Loucy (cell line): ENCODE measurements at regions not wholly inside any gene's neighbourhood (a gene's known extent, or its start where the extent isn't known, plus 50 kb on each side); places are given as distances from the start of the nearest gene placed in this dataset.
"Not testable (repeated sequence)": the region's sequence is repeated elsewhere in the genome, so short reads cannot be mapped to it uniquely, and the experiment has no call there.

Experiments
- H2AFZ ChIP-seq: fragments of 200-600 bp; sonication (generic); 2 replicates; pipeline ENCODE4 v1.6.0; 2016; ENCODE audit warnings: antibody characterized with exemption, mild to moderate bottlenecking, low read length, moderate library complexity
- H3F3A ChIP-seq: fragments of 200-600 bp; 2 replicates; pipeline ENCODE4 v1.6.0; 2016; ENCODE audit warnings: antibody characterized with exemption, low read depth, mild to moderate bottlenecking
- H3K27me3 ChIP-seq: fragments of 200-600 bp; sonication (generic); 2 replicates; pipeline ENCODE4 v1.6.1; 2014; ENCODE audit warnings: low read length, mild to moderate bottlenecking; ENCODE audit not compliant: insufficient read depth, poor library complexity, severe bottlenecking
- H3K36me3 ChIP-seq: fragments of 200-600 bp; sonication (generic); 2 replicates; pipeline ENCODE4 v1.6.1; 2016; ENCODE audit warnings: low read length; ENCODE audit not compliant: insufficient read depth
- H3K4me1 ChIP-seq: fragments of 200-600 bp; sonication (generic); 2 replicates; pipeline ENCODE4 v1.5.1; 2014; ENCODE audit warnings: low read length, mild to moderate bottlenecking; ENCODE audit not compliant: insufficient read depth, poor library complexity, severe bottlenecking
- H3K4me2 ChIP-seq: fragments of 200-600 bp; sonication (generic); 2 replicates; pipeline ENCODE4 v1.6.0; 2014; ENCODE audit warnings: antibody characterized with exemption, low read length, low read depth, mild to moderate bottlenecking; ENCODE audit not compliant: poor library complexity, severe bottlenecking
- H3K4me3 ChIP-seq: fragments of 200-600 bp; sonication (generic); 2 replicates; pipeline ENCODE4 v1.5.1; 2014; ENCODE audit warnings: low read length, mild to moderate bottlenecking, mixed read lengths; ENCODE audit not compliant: poor library complexity, severe bottlenecking
- H3K79me2 ChIP-seq: fragments of 200-600 bp; sonication (generic); 2 replicates; pipeline ENCODE4 v1.6.1; 2014; ENCODE audit warnings: low read length; ENCODE audit not compliant: insufficient read depth
- H3K9ac ChIP-seq: fragments of 200-600 bp; sonication (generic); 2 replicates; pipeline ENCODE4 v1.6.0; 2014; ENCODE audit warnings: mild to moderate bottlenecking, low read depth, low read length, moderate library complexity; ENCODE audit not compliant: poor library complexity, severe bottlenecking
- H3K9me2 ChIP-seq: fragments of 200-600 bp; sonication (generic); replicated peaks from 2 replicates; pipeline ENCODE4 v1.6.1; 2016; ENCODE audit warnings: low read depth, low read length, mixed read lengths
- H3K9me3 ChIP-seq: fragments of 200-600 bp; sonication (generic); 2 replicates; pipeline ENCODE4 v1.6.1; 2014; ENCODE audit warnings: mild to moderate bottlenecking, antibody characterized with exemption, low read length, low read depth; ENCODE audit not compliant: insufficient read depth
- H4K20me1 ChIP-seq: fragments of 200-600 bp; sonication (generic); 2 replicates; pipeline ENCODE4 v1.6.0; 2014; ENCODE audit warnings: antibody characterized with exemption, low read length, mild to moderate bottlenecking; ENCODE audit not compliant: insufficient read depth, poor library complexity, severe bottlenecking
- EZH2phosphoT487 ChIP-seq: fragments of 200-600 bp; IDR thresholded peaks from 2 replicates; pipeline ENCODE4 v1.6.1; 2018; ENCODE audit warnings: antibody characterized with exemption, mild to moderate bottlenecking, moderate library complexity, borderline replicate concordance
- TF ChIP-seq, protein P1 (sequence below): fragments of 200-600 bp; sonication (generic); conservative IDR thresholded peaks from 2 replicates; pipeline ENCODE4 v1.5.1; 2014; ENCODE audit warnings: mild to moderate bottlenecking, antibody characterized with exemption, low read length

DNA sequence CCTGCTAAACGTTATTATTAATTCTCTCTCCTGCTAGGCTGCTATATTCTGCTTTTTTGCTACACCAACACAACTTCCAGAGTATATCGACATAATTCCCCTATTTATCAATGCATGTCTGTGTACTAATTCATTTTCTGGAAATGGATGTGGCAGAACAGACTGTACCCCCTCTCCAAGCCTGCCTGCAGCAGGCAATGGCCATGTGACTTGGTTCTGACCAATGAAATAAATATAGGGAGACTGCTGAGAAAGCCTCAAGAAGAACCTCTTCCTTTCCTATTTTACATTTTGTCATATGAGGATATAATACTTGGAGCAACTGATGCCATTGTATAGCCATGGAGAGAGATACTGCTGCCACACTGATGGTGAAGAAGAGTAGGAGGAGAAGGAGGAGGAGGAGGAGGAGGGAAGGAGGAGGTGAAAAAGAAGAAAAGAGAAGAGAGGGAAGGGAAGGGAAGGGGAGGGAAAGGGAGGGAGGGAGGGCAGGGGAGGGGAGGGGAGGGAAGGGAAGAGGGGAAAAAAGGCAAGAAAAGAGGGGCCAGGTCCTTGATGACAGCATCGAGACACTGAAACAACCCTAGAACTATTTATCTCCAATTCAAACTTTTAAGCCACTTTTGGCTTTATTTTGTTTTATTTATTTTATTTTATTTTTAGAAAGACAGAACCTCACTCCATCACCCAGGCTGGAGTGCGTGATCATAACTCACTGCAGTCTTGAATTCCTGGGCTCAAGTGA is 57.0 kb upstream of the SPP1 start:
- no peak for TF ChIP-seq EZH2phosphoT487
- TF ChIP-seq, protein P1, sequence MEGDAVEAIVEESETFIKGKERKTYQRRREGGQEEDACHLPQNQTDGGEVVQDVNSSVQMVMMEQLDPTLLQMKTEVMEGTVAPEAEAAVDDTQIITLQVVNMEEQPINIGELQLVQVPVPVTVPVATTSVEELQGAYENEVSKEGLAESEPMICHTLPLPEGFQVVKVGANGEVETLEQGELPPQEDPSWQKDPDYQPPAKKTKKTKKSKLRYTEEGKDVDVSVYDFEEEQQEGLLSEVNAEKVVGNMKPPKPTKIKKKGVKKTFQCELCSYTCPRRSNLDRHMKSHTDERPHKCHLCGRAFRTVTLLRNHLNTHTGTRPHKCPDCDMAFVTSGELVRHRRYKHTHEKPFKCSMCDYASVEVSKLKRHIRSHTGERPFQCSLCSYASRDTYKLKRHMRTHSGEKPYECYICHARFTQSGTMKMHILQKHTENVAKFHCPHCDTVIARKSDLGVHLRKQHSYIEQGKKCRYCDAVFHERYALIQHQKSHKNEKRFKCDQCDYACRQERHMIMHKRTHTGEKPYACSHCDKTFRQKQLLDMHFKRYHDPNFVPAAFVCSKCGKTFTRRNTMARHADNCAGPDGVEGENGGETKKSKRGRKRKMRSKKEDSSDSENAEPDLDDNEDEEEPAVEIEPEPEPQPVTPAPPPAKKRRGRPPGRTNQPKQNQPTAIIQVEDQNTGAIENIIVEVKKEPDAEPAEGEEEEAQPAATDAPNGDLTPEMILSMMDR = no peak
- H3K9ac ChIP-seq = no peak overlapping the region
- H3K4me2 ChIP-seq = no peak overlapping the region
- no peaks in the 10 kb centered on the region for H4K20me1 ChIP-seq
- H3K4me1 ChIP-seq = no peaks in the 10 kb centered on the region
- no peak overlapping the region for H2AFZ ChIP-seq
- H3K9me3 ChIP-seq = no peaks in the 10 kb centered on the region
- H3K4me3 ChIP-seq = no peak overlapping the region
- H3K79me2 ChIP-seq = no peaks in the 10 kb centered on the region
- no peaks in the 10 kb centered on the region for H3K9me2 ChIP-seq
- no peaks in the 10 kb centered on the region for H3K27me3 ChIP-seq
- H3K36me3 ChIP-seq = no peaks in the 10 kb centered on the region
- H3F3A ChIP-seq = no peaks in the 10 kb centered on the region

DNA sequence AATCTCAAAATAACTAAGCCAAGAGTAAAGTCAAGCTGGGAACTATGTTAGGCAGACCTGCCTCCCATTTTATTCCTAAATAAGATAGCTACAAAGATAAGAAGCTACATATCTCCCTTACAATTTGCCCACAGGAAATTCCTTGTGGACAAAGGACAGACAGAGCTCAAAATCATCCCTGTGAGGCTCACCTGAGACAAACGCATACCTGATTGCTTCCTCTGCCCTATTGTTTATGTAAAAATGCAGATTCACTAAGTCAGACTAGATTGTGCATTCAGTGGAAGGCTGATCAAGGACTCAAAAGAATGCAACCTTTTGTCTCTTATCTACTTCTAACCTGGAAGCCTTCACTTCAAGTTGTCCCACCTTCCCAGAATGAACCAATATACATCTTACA is 56.2 kb upstream of the SPP1 start:
- not testable (repeated sequence) for H3K9me2 ChIP-seq, H2AFZ ChIP-seq, H4K20me1 ChIP-seq, H3K4me1 ChIP-seq, H3K4me3 ChIP-seq, H3K9me3 ChIP-seq, H3K27me3 ChIP-seq, H3K79me2 ChIP-seq, H3K4me2 ChIP-seq, H3K9ac ChIP-seq, H3F3A ChIP-seq, H3K36me3 ChIP-seq

DNA sequence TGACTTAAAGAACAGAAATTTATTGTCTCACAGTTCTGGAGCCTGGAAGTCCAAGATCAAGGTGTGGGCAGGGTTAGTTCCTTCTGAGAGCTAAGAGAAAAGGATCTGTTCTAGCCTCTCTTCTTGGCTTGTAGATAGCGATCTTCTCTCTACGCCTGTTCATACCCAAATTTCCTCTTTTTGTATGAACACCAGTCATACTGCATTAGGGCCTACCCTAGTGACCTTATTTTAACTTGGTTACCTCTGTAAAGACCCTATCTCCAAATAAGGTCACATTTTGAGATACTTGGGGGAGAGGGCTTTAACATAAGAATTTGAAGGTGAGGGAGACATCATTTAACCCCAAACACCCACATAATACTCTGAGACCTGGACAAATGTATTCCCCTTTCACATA is 55.6 kb upstream of the SPP1 start:
- Histone ChIP-seq H2AFZ (no peak overlapping the region), H3K27me3 (no peaks in the 10 kb centered on the region), H3K9me3 (no peaks in the 10 kb centered on the region), H3K9ac (no peak overlapping the region), H3K4me2 (no peak overlapping the region), H3K4me3 (no peak overlapping the region), H4K20me1 (no peaks in the 10 kb centered on the region), H3K36me3 (no peaks in the 10 kb centered on the region), H3K9me2 (no peaks in the 10 kb centered on the region), H3K4me1 (no peaks in the 10 kb centered on the region), H3K79me2 (no peaks in the 10 kb centered on the region), H3F3A (no peaks in the 10 kb centered on the region)
- TF ChIP-seq EZH2phosphoT487 = no peak
- TF ChIP-seq, protein P1 = no peak

DNA sequence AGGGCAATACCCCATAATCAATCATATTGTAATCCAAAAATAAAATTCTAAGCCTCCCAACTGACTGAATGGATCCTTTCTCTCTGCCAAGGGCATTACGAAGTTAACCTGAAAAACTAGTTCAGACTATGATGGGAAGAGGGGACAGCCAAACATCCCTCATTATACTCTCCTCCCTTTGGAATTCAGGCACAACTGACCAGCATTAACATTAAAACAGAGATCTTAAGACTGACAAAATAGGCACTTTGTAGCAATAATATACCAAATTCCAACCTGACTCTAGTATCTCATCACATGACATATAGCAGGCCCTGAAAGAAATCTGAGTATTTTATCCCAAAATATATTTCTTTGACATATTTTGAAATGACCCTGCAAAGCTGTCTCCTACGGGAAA is 55.0 kb upstream of the SPP1 start:
- Histone ChIP-seq H3F3A (no peaks in the 10 kb centered on the region), H3K9ac (no peak overlapping the region), H3K4me1 (no peaks in the 10 kb centered on the region), H3K4me3 (no peak overlapping the region), H3K79me2 (no peaks in the 10 kb centered on the region), H3K9me2 (no peaks in the 10 kb centered on the region), H3K9me3 (no peaks in the 10 kb centered on the region), H3K4me2 (no peak overlapping the region), H3K36me3 (no peaks in the 10 kb centered on the region), H4K20me1 (no peaks in the 10 kb centered on the region), H2AFZ (no peak overlapping the region), H3K27me3 (no peaks in the 10 kb centered on the region)
- no peak for TF ChIP-seq EZH2phosphoT487
- TF ChIP-seq, protein P1 = no peak

DNA sequence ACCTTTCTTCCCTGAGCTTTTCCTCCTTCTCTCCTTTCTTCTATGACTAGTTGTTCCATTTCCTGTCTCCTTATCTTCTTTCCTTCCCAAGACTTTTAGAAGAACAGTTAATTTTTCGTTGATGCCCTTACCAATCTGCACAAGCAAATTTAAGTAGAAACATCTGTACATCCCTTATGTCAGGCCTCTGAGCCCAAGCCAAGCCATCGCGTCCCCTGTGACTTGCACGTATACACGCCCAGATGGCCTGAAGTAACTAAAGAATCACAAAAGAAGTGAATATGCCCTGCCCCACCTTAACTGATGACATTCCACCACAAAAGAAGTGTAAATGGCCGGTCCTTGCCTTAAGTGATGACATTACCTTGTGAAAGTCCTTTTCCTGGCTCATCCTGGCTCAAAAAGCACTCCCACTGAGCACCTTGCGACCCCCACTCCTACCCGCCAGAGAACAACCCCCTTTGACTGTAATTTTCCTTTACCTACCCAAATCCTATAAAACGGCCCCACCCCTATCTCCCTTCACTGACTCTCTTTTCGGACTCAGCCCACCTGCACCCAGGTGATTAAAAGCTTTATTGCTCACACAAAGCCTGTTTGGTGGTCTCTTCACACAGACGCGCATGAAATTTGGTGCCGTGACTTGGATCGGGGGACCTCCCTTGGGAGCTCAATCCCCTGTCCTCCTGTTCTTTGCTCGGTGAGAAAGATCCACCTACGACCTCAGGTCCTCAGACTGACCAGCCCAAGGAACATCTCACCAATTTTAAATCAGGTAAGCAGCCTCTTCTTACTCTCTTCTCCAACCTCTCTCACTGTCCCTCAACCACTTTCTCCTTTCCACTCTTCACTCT is 53.7 kb upstream of the SPP1 start:
- not testable (repeated sequence) for H3K9ac ChIP-seq, H3K4me1 ChIP-seq, H3K27me3 ChIP-seq, H4K20me1 ChIP-seq, H3K79me2 ChIP-seq, H3K9me3 ChIP-seq, H2AFZ ChIP-seq, H3K36me3 ChIP-seq, H3K4me3 ChIP-seq, H3K4me2 ChIP-seq, H3F3A ChIP-seq, H3K9me2 ChIP-seq
